GM21515 (cell line): ENCODE measurements at regions not wholly inside any gene's neighbourhood (a gene's known extent, or its start where the extent isn't known, plus 50 kb on each side); places are given as distances from the start of the nearest gene placed in this dataset.

Experiments
- ATAC-seq: cut with Tn5 transposase; IDR thresholded peaks from one replicate; pipeline ENCODE4 v1.9.1; 2021; ENCODE audit not compliant: unreplicated experiment

DNA sequence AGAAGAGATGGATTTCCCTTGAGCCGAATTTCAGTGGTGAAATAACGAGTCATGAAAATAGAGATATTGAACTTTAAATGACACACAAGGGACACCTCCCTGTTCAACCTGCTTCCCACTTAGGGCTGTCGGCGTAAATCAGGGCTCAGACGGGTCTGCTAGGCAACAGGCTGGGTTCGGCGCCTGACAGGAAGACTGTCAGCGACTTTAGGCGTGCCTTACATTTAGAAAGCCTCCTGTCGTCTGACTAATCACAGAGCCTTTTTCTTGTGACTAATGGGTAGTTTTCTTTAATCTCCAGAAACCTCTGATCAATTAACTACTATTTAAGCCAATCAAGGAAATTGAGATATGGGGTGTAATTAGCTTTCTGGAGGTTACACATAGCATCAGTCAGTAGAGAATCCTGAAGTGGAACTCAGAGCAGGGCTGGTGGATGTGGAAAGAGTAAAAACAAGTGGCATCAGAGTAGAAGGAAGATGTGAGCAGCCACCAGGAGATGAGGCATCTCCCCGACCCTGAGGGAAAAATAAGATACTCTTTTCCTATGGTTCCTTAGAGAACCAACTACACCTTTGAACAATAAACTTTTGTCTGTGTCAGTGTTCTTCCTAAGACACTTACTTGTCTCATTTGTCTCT, 86.2 kb upstream of the HS3ST1 start:
- no peak for ATAC-seq

DNA sequence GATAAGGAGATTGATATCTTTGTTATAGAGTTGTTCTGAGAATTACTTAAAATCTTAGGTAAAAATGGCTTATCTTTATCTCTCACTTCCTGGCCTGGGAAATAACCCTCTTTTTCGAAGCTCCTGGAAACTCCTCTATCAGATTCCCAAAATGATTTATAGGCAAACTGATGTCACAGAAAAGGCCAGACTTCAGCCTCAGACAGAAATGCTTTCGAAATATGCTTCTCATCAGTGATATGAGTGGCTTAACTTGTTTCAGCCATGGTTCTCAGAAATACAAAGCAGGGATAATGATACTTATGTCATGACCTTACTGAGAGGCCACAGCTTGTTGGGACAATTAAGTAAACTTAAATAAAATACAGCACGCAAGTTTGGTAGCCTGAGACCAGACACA, 85.3 kb upstream of the HS3ST1 start:
- no peak for ATAC-seq

DNA sequence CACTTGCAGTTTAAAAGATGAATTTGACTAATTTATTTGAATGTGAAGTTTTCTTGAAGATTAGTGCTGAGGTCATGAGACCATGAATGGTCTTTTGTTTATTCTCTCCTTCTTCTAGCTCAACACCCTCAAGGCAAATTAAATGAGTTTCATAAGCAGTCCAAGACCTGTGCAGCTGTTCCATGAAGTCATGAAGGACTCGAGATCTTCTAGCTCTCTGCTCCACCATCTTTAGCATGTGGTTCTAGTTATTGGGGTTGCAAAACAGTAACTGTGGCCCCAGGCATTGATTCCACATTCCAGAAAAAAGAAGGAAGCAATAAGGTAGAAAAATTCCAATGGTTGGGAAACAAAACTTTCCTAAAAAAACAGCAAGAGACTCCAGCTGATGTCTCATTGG, 84.2 kb upstream of the HS3ST1 start:
- ATAC-seq, result no peak

DNA sequence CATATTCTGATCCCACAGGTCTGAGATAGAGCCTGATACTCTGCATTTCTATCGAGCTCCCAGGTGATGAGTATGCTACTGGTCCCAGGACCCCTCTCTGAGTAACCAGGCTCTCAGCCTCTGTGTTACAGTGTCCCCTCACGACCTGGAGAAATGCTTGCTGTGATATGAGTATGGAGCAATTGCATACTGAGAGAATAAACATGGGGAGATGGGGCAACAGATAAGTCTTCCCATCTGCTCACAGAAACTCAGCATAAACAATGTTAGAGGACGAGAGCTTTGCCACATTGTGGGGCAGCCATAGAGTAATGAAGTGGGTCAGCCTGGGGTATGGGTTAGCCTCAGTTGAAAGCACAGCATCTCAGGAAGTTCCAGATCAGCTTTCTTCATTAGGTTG, 82.6 kb upstream of the HS3ST1 start:
- ATAC-seq, result no peak

GRCh38 chr4:11507920-11508319, 79.2 kb upstream of the HS3ST1 start:
- no peak for ATAC-seq

DNA sequence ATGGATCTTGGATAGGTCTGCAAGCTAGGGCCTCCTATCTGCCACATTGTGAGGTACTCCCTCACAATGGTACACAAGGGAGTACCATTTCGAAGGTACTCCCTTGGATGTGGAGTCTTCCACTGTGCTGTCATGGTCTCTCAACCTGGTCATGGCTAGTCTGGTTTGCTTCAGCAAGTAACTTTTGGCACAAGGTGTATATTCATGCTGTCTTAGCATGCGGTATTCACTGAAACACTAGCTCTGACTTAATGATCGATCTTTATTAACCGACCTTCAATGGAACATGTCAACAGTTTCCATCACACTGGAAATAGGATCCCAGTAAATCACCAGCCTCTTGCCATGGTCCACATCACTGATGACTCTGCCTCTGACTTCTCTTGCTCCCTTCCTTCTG, 77.5 kb upstream of the HS3ST1 start:
- ATAC-seq, result no peak

- no peak for ATAC-seq
Measured at GRCh38 chr4:11505221-11505971, 76.7 kb upstream of the HS3ST1 start.

DNA sequence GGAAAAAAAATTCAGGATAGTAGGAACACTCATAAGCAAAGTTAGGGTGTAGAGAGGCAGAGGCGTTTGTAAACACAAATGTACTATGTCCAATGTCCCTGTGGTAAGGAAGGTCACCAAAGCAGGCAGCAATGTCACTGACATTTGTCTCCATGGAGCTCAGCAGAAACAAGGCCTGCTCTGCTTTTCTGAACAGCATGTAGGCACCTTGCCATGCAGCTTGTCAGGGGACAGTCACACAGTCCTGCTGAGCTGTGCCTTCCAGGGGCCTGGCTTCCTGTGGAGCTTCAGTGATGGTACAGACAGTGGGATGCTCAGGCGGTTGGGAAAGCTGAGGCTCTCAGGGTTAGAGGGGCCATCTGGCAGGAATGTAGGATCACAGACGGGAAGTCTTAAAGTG, 74.5 kb upstream of the HS3ST1 start:
- ATAC-seq, result no peak

- no peak for ATAC-seq
Measured at GRCh38 chr4:11497972-11498371, 69.3 kb upstream of the HS3ST1 start.

DNA sequence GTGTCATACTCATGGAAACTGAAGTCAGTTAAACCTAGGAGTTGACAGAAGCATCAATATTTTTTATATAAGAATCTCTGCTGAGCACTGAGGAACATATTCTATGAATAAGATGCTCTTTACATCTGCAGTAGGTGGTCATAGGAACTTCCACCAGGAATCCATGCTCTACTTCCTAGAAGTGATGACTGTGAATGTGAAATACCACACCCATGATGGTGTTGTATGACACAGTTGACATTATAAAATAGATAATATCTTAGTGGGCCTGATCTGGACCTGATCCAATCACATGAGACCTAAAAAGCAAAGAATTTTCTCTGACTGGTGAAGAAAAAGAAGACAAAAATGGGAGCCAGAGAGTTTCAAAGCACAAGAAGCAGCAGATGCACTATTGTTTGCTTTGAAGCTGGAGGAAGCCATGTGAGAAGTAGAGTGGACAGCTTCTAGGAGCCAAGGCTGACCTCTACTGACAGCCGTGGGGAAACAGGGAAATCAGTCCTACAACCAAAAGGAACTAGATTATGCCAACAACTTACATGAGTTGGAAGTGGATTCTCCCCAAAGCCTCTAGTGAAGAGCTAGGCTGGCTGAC, 68.6 kb upstream of the HS3ST1 start:
- no peak for ATAC-seq

DNA sequence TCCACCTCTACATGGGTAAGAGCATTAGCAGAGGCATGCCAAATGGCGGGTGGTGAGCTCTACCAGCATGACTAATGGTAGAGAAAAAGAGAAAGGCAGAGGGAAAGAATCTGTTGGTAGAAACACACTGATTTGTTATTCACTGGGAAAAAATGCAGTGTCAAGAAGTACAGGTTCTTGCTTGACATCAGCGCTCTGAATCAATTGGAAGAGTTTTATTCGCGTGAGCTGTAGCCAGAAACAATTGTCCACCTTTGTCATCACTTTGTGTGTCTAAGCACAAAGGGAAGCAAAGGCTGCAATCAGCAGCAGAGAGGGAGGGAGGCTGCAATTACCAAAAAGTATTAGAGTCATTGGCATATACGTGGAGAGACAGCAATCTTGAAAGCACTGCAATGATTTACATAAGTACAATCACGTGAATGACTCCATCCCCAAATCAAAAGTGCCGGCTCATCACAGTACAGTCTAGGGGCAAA, 67.7 kb upstream of the HS3ST1 start:
- ATAC-seq, result no peak

GRCh38 chr4:11495818-11496217, 67.1 kb upstream of the HS3ST1 start:
- ATAC-seq, result no peak

DNA sequence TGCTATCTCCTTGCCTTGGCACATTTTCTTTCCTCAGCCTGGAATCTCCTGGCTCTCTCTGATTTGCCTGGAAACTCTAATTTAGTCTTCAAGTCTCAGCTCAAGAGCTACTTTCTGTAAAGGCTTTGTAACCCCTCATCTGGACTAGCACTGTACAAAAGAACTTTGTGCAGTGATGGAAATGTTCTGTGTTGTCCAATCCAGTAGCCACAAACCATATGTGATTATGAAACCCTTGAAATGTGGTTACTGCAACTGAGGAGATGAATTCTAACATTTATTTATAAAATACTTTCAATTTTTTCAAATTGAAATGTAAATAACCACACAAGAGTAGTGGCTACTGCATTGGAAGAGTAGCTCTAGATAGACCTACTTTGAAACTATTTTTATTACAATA, 66.6 kb upstream of the HS3ST1 start:
- ATAC-seq, result no peak

DNA sequence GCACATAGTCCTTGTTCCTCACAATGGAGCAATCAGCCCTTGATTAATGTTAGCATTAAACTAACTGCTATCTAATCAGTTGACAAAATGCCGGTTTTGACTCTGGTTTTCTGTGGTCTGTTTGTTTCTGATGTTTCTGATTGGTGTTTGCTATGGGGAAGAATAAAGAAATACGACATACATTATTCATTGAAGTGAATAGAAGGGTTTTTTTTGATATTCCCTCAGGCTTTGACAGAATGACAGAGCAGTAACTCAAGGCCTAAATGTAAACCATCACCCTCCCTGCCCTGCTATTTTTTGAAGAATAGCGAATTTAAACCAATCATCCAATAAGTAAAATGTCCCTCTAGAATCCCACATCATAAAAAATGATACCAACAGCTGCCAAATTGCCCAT, 65.5 kb upstream of the HS3ST1 start:
- no peak for ATAC-seq

- ATAC-seq, result no peak
Measured at GRCh38 chr4:11489453-11490083, 60.9 kb upstream of the HS3ST1 start.

GRCh38 chr4:11488657-11489452, 60.2 kb upstream of the HS3ST1 start:
- no peak for ATAC-seq

DNA sequence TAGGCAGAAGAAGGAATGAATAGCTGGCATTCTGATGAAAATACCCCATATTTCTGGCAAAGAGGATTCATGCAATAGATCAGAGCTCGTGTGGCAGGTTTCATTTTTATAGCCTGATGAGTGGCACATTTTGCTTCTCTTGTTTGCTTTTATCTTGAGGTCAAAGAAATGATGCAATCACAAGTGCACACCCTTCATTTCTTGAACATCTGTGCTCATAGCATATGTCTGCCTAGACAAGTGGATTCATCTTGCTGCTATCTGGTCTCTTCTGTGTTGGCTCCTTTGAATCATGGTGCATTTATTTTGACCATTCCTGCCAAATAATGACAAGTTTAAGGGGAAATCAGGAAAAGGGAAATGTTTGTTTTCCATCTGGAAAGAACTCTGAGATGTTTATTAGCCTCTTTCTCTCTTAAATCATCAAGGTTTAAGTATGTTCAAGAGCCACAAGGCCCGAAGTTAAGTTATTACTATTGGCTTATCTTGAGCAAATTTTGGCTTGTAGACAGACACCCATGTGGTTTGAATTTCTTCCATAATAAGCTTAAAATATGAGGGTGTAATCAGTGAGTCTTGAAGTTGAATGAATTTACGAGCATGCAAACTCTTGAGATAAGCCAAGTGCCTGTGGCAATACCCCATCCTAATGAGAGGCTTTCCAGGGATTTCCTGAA, 59.3 kb upstream of the HS3ST1 start:
- no peak for ATAC-seq

DNA sequence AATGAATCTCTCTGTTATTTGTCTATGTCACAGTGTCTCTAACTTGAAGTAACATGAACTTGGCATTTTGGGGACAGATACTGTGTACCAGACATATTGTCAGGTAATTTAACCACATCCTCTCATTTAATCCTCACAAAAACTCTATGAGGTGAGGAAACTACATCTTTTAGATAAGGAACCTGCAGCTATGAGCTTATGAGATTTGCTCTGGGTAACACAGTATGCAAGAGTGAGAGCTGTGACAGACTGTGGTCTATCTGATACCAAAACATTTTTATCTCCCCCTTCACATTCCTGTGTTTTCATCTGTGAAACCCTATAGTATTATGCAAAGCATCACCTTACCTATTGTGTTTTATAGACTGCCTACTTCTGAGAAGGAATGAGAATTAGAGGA, 58.4 kb upstream of the HS3ST1 start:
- ATAC-seq, result no peak

GRCh38 chr4:11485926-11486325, 57.2 kb upstream of the HS3ST1 start:
- no peak for ATAC-seq

DNA sequence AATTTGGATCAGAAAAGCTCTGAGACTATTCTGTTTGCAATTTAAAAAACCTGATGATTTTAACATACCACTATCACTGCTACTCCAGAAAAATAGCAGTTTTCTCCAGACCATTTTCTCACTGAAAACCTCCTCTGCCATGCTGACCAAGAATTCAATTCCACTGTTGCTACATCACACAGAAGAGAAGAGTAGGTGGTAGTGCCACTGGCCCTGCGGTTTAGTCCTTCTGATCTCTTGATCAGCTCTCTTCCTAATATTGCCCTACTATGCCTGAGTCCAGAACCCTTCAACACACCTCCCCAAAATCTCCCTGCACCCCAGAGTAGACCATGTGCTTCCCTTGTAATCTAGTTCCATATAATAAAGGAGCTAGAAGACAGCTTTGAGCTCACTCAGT, 55.8 kb upstream of the HS3ST1 start:
- no peak for ATAC-seq

- no peak for ATAC-seq
Measured at GRCh38 chr4:11483046-11483445, 54.4 kb upstream of the HS3ST1 start.
